IMR-90 (cell line): ENCODE measurements at regions not wholly inside any gene's neighbourhood (a gene's known extent, or its start where the extent isn't known, plus 50 kb on each side); places are given as distances from the start of the nearest gene placed in this dataset.
"Not testable (repeated sequence)": the region's sequence is repeated elsewhere in the genome, so short reads cannot be mapped to it uniquely, and the experiment has no call there.

Experiments
- BHLHE40 ChIP-seq: fragments of 150-350 bp; IDR thresholded peaks from 2 replicates; pipeline ENCODE4 v1.6.1; 2016; ENCODE audit warnings: mild to moderate bottlenecking, low read depth, low read length
- CEBPB ChIP-seq: IDR thresholded peaks from 2 replicates; pipeline ENCODE4 v1.6.1; 2012; ENCODE audit warnings: low read depth, low read length, improper control_type of control experiment
- CTCF ChIP-seq: conservative IDR thresholded peaks from 2 replicates; pipeline ENCODE4 v1.5.1; 2012; ENCODE audit warnings: mild to moderate bottlenecking, low read depth, low read length, improper control_type of control experiment
- ELK1 ChIP-seq: fragments of 150-350 bp; IDR thresholded peaks from 2 replicates; pipeline ENCODE4 v1.6.1; 2016; ENCODE audit warnings: low read depth, mild to moderate bottlenecking, low read length, moderate library complexity, borderline replicate concordance
- FOS ChIP-seq: fragments of 150-350 bp; IDR thresholded peaks from 2 replicates; pipeline ENCODE4 v1.6.1; 2016; ENCODE audit warnings: low read depth, low read length
- MAFK ChIP-seq: IDR thresholded peaks from 2 replicates; pipeline ENCODE4 v1.6.1; 2012; ENCODE audit warnings: low read depth, low read length, improper control_type of control experiment
- MAZ ChIP-seq: IDR thresholded peaks from 2 replicates; pipeline ENCODE4 v1.6.1; 2012; ENCODE audit warnings: low read depth, mild to moderate bottlenecking, low read length, improper control_type of control experiment, moderate library complexity, borderline replicate concordance
- MXI1 ChIP-seq: IDR thresholded peaks from 2 replicates; pipeline ENCODE4 v1.6.1; 2012; ENCODE audit warnings: low read depth, mild to moderate bottlenecking, low read length, moderate library complexity, borderline replicate concordance
- POLR2A ChIP-seq: IDR thresholded peaks from 2 replicates; pipeline ENCODE4 v1.6.1; 2012; ENCODE audit warnings: mild to moderate bottlenecking, low read depth, low read length
- RCOR1 ChIP-seq: IDR thresholded peaks from 2 replicates; pipeline ENCODE4 v1.6.1; 2012; ENCODE audit warnings: mild to moderate bottlenecking, low read length, improper control_type of control experiment; ENCODE audit not compliant: insufficient replicate concordance
- RFX5 ChIP-seq: IDR thresholded peaks from 2 replicates; pipeline ENCODE4 v1.8.0; 2012; ENCODE audit warnings: low read depth, mild to moderate bottlenecking, low read length, moderate library complexity
- USF2 ChIP-seq: fragments of 150-350 bp; IDR thresholded peaks from 2 replicates; pipeline ENCODE4 v1.6.1; 2017; ENCODE audit warnings: mild to moderate bottlenecking, antibody characterized with exemption, low read length, low read depth

- TF ChIP-seq CTCF, POLR2A, MAFK, MXI1, RFX5, MAZ, RCOR1, USF2, CEBPB, BHLHE40, FOS, ELK1: not testable (repeated sequence)
Observed at GRCh38 chr16:80892395-80892794, 88.0 kb upstream of the CDYL2 start.
